Stomach (tissue), 4 donors: ENCODE measurements at regions not wholly inside any gene's neighbourhood (a gene's known extent, or its start where the extent isn't known, plus 50 kb on each side); places are given as distances from the start of the nearest gene placed in this dataset.

ENCODE experiments used
- CTCF ChIP-seq, 7 experiments: fragments of 450-650 bp in 4 of 7; fragments of 200-600 bp in 3 of 7; sonication (generic) in 3 of 7; IDR thresholded peaks; one replicate each; pipeline ENCODE4 v1.5.1; 2016 to 2019; ENCODE audit warnings: antibody characterized with exemption in 7 of 7, control low read depth in 2 of 7, mild to moderate bottlenecking in 1 of 7
- EP300 ChIP-seq: sonication (generic); formaldehyde crosslinking; IDR thresholded peaks from one replicate; pipeline ENCODE4 v1.6.1; 2017; ENCODE audit warnings: antibody characterized with exemption
- POLR2A ChIP-seq, 4 donors: fragments of 450-650 bp; IDR thresholded peaks; one replicate each; pipeline ENCODE4 v1.6.1; 2016; ENCODE audit warnings: antibody characterized with exemption in 4 of 4, control low read depth in 2 of 4, mild to moderate bottlenecking in 1 of 4, moderate library complexity in 1 of 4
- POLR2AphosphoS5 ChIP-seq, 3 donors: sonication (generic); formaldehyde crosslinking; IDR thresholded peaks; one replicate each; pipeline ENCODE4 v1.6.1; 2016; ENCODE audit warnings: antibody characterized with exemption in 3 of 3

GRCh38 chr7:108736221-108736891 lies 166.7 kb downstream of the DNAJB9 start:
- TF ChIP-seq CTCF (IDR thresholded peaks at IDR 0.05) (no peak), POLR2A (IDR thresholded peaks at IDR 0.05) (no peak), POLR2AphosphoS5 (IDR thresholded peaks at IDR 0.05) (no peak), EP300 (no peak)
